Kidney epithelial cell (primary cell): ENCODE measurements at regions not wholly inside any gene's neighbourhood (a gene's known extent, or its start where the extent isn't known, plus 50 kb on each side); places are given as distances from the start of the nearest gene placed in this dataset.
"Not testable (repeated sequence)": the region's sequence is repeated elsewhere in the genome, so short reads cannot be mapped to it uniquely, and the experiment has no call there.

Experiments used
- DNase-seq: peaks from one replicate; pipeline ENCODE4 v3.0.0-alpha.2; 2010; ENCODE audit warnings: low read depth
- H3K27me3 ChIP-seq: 2 replicates; pipeline ENCODE4 v1.6.0; 2011; ENCODE audit warnings: low read length; ENCODE audit not compliant: control insufficient read depth, insufficient read depth
- H3K36me3 ChIP-seq: 2 replicates; pipeline ENCODE4 v1.5.1; 2011; ENCODE audit warnings: low read length; ENCODE audit not compliant: control insufficient read depth, insufficient read depth
- H3K4me3 ChIP-seq: 2 replicates; pipeline ENCODE4 v1.5.1; 2011; ENCODE audit warnings: low read depth, mild to moderate bottlenecking, control low read depth, low read length
- CTCF ChIP-seq: IDR thresholded peaks from 2 replicates; pipeline ENCODE4 v1.5.1; 2011; ENCODE audit warnings: mild to moderate bottlenecking, moderate library complexity, low read length, control low read depth, inconsistent platforms; ENCODE audit not compliant: insufficient read depth, poor library complexity, severe bottlenecking

DNA sequence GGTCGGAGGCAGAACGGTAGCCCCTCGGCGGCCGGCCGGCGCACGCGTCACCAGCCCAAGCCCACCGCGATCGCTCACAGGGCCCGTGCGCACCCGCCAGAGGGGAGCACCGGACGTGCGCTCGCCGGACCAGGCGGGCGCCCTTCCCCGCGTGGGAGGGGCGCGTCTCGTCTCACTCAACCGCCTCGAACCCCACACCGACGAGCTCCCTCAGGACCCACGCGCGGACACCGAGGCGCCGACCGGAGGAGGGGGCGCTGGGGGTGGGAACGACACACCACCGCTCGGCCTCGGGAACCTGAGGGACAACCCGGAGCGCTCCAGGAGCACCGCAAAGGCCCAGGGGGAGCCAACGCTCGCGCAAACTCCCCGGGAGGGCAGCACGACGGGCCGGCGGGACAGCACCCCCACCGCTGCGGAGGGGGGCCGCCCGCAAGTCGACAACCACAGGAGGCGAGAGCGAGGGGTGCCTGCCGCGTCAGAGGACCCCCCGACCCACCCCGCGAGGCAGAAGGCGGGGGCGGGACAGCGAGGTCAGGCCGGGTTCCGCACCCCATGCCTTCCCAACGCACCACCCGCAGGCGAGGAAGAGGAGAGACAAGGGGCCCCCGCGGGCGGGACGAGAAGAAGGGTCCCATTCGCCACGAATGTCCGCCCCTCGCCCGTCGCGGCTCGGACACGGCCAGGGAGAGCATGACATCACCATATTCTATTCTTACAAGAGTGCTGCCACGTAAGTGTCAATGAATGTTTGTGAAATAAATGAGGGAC lies 512.7 kb upstream of the ZNF337 start:
- no peak for DNase-seq
- H3K4me3 ChIP-seq, result no peak overlapping the region

DNA sequence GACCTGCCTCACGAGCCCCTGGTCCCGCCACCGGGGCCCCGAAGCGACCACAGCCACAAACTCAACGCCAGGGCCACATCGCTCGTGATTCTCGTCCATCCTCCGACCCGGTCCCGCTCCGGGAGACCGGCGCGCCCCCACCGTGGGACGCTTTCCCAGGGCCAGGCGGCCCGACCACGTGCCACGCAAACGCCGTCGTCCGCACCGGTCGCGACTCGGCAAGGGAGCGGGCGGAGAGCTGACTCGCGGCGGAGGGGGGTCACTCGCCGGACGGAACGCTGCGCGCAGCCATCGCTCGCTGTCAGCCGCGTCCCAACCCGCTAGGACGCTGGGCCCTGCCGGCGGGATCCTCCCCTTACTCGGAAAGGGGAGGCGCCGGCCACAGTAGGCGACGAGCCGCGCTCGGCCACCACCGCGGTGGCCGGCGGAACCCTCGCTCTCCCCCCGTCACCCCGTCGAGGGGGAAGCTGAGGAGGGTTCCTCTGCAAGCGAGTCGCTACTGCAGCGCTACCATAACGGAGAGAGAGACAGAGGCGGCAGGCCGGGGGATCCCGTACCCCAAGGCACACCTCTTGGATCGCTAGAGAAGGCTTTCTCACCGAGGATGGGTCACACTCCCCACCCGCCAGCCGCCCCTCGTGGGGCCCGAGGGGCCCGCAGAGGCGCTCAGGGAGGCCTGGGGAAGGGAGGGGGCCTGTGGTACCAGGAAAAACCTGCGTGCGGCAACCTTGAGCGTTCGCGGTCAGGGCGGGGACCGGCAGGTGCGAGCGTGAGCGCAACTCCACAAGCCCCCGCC lies 511.8 kb upstream of the ZNF337 start:
- no peaks in the 10 kb centered on the region for H3K36me3 ChIP-seq
- peak overlapping the region; percentile 25 for H3K4me3 ChIP-seq
- H3K27me3 ChIP-seq, result peaks cover 25% of the 10 kb centered on the region
- TF ChIP-seq CTCF, result no peak
- DNase-seq, result no peak

More for the DNA sequence above, 512.7 kb upstream of the ZNF337 start:
- no peaks in the 10 kb centered on the region for H3K36me3 ChIP-seq
- H3K27me3 ChIP-seq, result peaks cover 25% of the 10 kb centered on the region
- TF ChIP-seq CTCF, result no peak

DNA sequence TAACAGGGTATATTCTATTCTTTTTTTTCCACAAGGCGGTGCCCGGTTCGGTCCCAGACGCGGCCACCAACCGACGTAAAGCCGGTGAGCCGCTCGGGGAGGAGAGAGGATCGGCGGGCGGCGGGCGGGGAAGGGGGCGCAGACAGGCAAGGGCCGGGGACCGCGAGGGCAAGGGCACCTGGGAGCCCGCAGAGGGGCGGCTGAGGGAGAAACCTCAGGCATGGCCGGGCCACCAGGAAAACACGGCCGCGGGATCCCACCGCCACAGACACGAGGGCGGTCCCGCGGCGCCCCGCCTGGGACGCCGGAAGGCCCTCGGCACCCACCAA lies 511.3 kb upstream of the ZNF337 start:
- Histone ChIP-seq H3K4me3 (peak overlapping the region; percentile 25), H3K27me3 (peaks cover 25% of the 10 kb centered on the region)
- not testable (repeated sequence) for DNase-seq, H3K36me3 ChIP-seq

- TF ChIP-seq CTCF, result no peak
- H3K36me3 ChIP-seq, result no peaks in the 10 kb centered on the region
- no peak for DNase-seq
- no peak overlapping the region for H3K4me3 ChIP-seq
- peaks cover 25% of the 10 kb centered on the region for H3K27me3 ChIP-seq
These were observed 510.7 kb upstream of the ZNF337 start for GRCh38 chr20:26207237-26207966.

DNA sequence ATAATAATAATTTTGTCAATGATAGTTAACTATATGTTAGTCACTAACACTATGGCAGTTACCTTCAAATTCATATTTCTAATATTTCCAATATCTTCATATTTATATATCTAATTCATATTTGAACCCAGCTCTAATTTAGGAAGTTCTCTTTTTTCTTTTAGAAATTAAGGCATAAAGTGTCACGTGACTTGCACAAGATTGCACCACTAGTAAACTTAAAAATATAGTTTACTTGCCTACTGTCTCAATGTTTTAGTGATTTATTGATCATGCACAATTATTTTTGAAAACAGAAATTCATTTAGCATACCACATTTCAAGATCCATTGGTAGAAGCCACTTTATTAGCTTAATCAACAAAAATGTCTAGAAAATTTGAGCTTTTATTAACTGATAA lies 508.7 kb upstream of the ZNF337 start:
- DNase-seq, result no peak
- Histone ChIP-seq H3K27me3 (peaks cover 25% of the 10 kb centered on the region), H3K4me3 (no peak overlapping the region), H3K36me3 (no peaks in the 10 kb centered on the region)
- TF ChIP-seq CTCF, result no peak

- H3K4me3 ChIP-seq, H3K36me3 ChIP-seq, DNase-seq, H3K27me3 ChIP-seq: not testable (repeated sequence)
These were observed 504.4 kb upstream of the ZNF337 start for GRCh38 chr20:26201026-26201425.

DNA sequence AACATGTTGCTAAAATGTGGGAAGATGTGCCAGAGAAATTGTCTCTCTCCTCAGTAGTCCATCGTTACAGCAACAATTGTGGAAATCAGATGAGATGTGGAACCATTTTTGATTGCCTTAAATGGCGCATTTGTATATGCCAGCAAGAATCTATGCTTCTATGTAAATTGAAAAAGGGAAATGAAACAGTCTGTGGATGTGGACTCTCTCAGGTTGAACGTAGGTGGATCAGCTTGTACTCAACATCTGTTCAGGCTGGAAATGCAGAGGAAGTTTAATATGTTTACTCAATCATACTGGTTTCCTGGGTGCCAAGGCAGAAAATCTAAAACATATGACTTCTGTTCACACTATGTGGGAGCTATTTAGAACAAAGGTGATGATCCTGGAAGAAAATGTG lies 490.7 kb upstream of the ZNF337 start:
- H3K4me3 ChIP-seq, H3K36me3 ChIP-seq, DNase-seq, H3K27me3 ChIP-seq: not testable (repeated sequence)

DNA sequence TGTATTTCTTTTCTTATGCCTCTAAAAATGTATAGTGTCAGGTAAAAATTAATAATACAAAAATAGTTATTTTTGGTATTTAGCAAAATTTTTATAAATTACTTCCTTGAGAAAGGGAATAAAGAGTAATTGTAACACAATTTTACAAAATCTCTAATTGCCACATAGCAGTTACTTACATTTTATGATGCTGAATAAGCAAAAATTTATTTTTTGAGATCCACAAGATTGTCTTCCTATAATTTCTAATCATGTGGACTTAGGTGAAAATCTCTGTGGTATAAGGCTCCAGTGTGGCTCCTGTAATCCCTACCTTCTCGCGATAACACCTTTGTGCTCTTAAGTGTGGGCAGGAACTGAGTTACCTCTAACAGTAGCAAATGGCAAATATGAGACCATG lies 487.1 kb upstream of the ZNF337 start:
- not testable (repeated sequence) for H3K36me3 ChIP-seq, H3K4me3 ChIP-seq, DNase-seq

GRCh38 chr20:26181364-26181763 lies 484.7 kb upstream of the ZNF337 start:
- not testable (repeated sequence) for H3K36me3 ChIP-seq, H3K27me3 ChIP-seq, DNase-seq, H3K4me3 ChIP-seq

More for the DNA sequence above, 487.1 kb upstream of the ZNF337 start:
- not testable (repeated sequence) for H3K27me3 ChIP-seq

- not testable (repeated sequence) for H3K36me3 ChIP-seq, DNase-seq
These were observed 475.2 kb upstream of the ZNF337 start for GRCh38 chr20:26171875-26172274.

More at GRCh38 chr20:26171875-26172274, 475.2 kb upstream of the ZNF337 start:
- not testable (repeated sequence) for H3K4me3 ChIP-seq, H3K27me3 ChIP-seq
